ENCODE measurements at regions not wholly inside any gene's neighbourhood (a gene's known extent, or its start where the extent isn't known, plus 50 kb on each side); places are given as distances from the start of the nearest gene placed in this dataset.

- no peak overlapping the region for H3K27ac ChIP-seq (ENCODE audit: extremely low read depth, low read depth, low read length)
- CTCF ChIA-PET = interaction anchor here (0.6 to 1.4 kb wide), 2 partner anchors 12 to 273 kb away, joined by 3 to 4 read pairs; no protein-coding TSS in a partner anchor
- no peak for TF ChIP-seq ZSCAN4 (tag by site-specific recombination; IDR thresholded peaks at IDR 0.05)
- TF ChIP-seq ZEB2 (tag by site-specific recombination; IDR thresholded peaks at IDR 0.05) = no peak
- no peak for TF ChIP-seq ZNF112 (tag by site-specific recombination; IDR thresholded peaks at IDR 0.05)
- TF ChIP-seq MYNN (tag by site-specific recombination; IDR thresholded peaks at IDR 0.05; ENCODE audit: borderline replicate concordance) = no peak
- TF ChIP-seq ZNF555 (tag by site-specific recombination; conservative IDR thresholded peaks at IDR 0.05) = no peak
- TF ChIP-seq ZBTB17 (tag by site-specific recombination; IDR thresholded peaks at IDR 0.05) = no peak
- no peak for TF ChIP-seq ZNF548 (tag by site-specific recombination; IDR thresholded peaks at IDR 0.05)
- no peak for TF ChIP-seq ZNF221 (tag by site-specific recombination; IDR thresholded peaks at IDR 0.05; ENCODE audit: borderline replicate concordance)
- TF ChIP-seq PBX3 (CRISPR knock-in tag; IDR thresholded peaks at IDR 0.05) = no peak
- no peak for TF ChIP-seq ZBTB21 (tag by site-specific recombination; IDR thresholded peaks at IDR 0.05)
- TF ChIP-seq REPIN1 (tag by site-specific recombination; IDR thresholded peaks at IDR 0.05; ENCODE audit: low read depth) = no peak
- no peak for TF ChIP-seq ZBTB49 (tag by site-specific recombination; IDR thresholded peaks at IDR 0.05; ENCODE audit: low read depth)
- no peak for TF ChIP-seq ZBTB11 (tag by site-specific recombination; conservative IDR thresholded peaks at IDR 0.05; ENCODE audit: low read depth)
- TF ChIP-seq ZNF404 (tag by site-specific recombination; IDR thresholded peaks at IDR 0.05) = no peak
Measured at GRCh38 chr18:76670564-76671288, 151.6 kb upstream of the ZNF236 start.

GRCh38 chr18:76668546-76668945, 153.8 kb upstream of the ZNF236 start:
- H3K4me1 ChIP-seq (ENCODE audit: control insufficient read depth, insufficient read depth, low read length) = no peaks in the 10 kb centered on the region
- POLR2A ChIA-PET = no interaction called here
- no peak overlapping the region for H3K27ac ChIP-seq (ENCODE audit: extremely low read depth, low read depth, low read length)
- no peaks in the 10 kb centered on the region for H3K9me3 ChIP-seq (ENCODE audit: control insufficient read depth, insufficient read depth, low read depth, low read length)
- CTCF ChIA-PET = interaction anchor here (0.8 to 1.9 kb wide), 2 partner anchors 19 to 41 kb away, joined by 3 to 4 read pairs; no protein-coding TSS in a partner anchor
- no peaks in the 10 kb centered on the region for H3K36me3 ChIP-seq (ENCODE audit: control insufficient read depth in 2 of 2, insufficient read depth in 1 of 2, low read length in 2 of 2)
- H3K4me3 ChIP-seq (ENCODE audit: low read depth, low read length) = no peak overlapping the region
- no peak for TF ChIP-seq TRIM28 (IDR thresholded peaks at IDR 0.05; ENCODE audit: borderline replicate concordance, low read length)
- TF ChIP-seq ATF2 (tag by site-specific recombination; IDR thresholded peaks at IDR 0.05; ENCODE audit: low read depth) = no peak
- TF ChIP-seq ZNF174 (tag by site-specific recombination; IDR thresholded peaks at IDR 0.05) = no peak
- TF ChIP-seq ZSCAN16 (tag by site-specific recombination; IDR thresholded peaks at IDR 0.05) = no peak
- no peak for TF ChIP-seq ZNF580 (tag by site-specific recombination; IDR thresholded peaks at IDR 0.05)
- no peak for TF ChIP-seq ZNF416 (tag by site-specific recombination; IDR thresholded peaks at IDR 0.05)
- TF ChIP-seq ZBTB17 (tag by site-specific recombination; IDR thresholded peaks at IDR 0.05) = no peak
- TF ChIP-seq ZNF169 (tag by site-specific recombination; IDR thresholded peaks at IDR 0.05) = no peak

More at GRCh38 chr18:76670564-76671288, 151.6 kb upstream of the ZNF236 start:
- no peaks in the 10 kb centered on the region for H3K9me3 ChIP-seq (ENCODE audit: control insufficient read depth, insufficient read depth, low read depth, low read length)
- H3K4me3 ChIP-seq (ENCODE audit: low read depth, low read length) = no peak overlapping the region
- POLR2A ChIA-PET = no interaction called here
- no peaks in the 10 kb centered on the region for H3K36me3 ChIP-seq (ENCODE audit: control insufficient read depth in 2 of 2, insufficient read depth in 1 of 2, low read length in 2 of 2)
- H3K4me1 ChIP-seq (ENCODE audit: control insufficient read depth, insufficient read depth, low read length) = no peaks in the 10 kb centered on the region

Measured in HEK293 (cell line).